Endothelial cell (in vitro differentiated cells): ENCODE measurements at regions not wholly inside any gene's neighbourhood (a gene's known extent, or its start where the extent isn't known, plus 50 kb on each side); places are given as distances from the start of the nearest gene placed in this dataset.
A peak's percentile ranks its signal among the peaks of the same experiment; 100 is the strongest.

Experiments
- DNase-seq: peaks from one replicate; pipeline ENCODE4 v3.0.0; 2021; ENCODE audit warnings: low spot score
- H3K27ac Mint-ChIP-seq: one replicate; pipeline ENCODE4 v1.8.0; 2021; ENCODE audit warnings: mixed read lengths, inconsistent platforms; ENCODE audit not compliant: unreplicated experiment
- H3K27me3 Mint-ChIP-seq: one replicate; pipeline ENCODE4 v1.8.0; 2021; ENCODE audit warnings: mild to moderate bottlenecking, moderate library complexity, mixed read lengths, inconsistent platforms; ENCODE audit not compliant: unreplicated experiment
- H3K36me3 Mint-ChIP-seq: one replicate; pipeline ENCODE4 v1.8.0; 2021; ENCODE audit warnings: mild to moderate bottlenecking, low read depth, mixed read lengths, inconsistent platforms; ENCODE audit not compliant: unreplicated experiment
- H3K4me1 Mint-ChIP-seq: one replicate; pipeline ENCODE4 v1.8.0; 2021; ENCODE audit warnings: mild to moderate bottlenecking, mixed read lengths, inconsistent platforms; ENCODE audit not compliant: unreplicated experiment
- H3K4me3 Mint-ChIP-seq: one replicate; pipeline ENCODE4 v1.8.0; 2021; ENCODE audit warnings: mild to moderate bottlenecking, mixed read lengths, inconsistent platforms; ENCODE audit not compliant: unreplicated experiment
- H3K9me3 Mint-ChIP-seq: one replicate; pipeline ENCODE4 v1.8.0; 2021; ENCODE audit warnings: mixed read lengths, inconsistent platforms; ENCODE audit not compliant: unreplicated experiment
- CTCF ChIP-seq: fragments of 200-600 bp; sonication (generic); IDR thresholded peaks from one replicate; pipeline ENCODE4 v1.5.0; 2021; ENCODE audit warnings: antibody characterized with exemption; ENCODE audit not compliant: unreplicated experiment

- no peaks in the 10 kb centered on the region for H3K36me3 Mint-ChIP-seq
- H3K4me1 Mint-ChIP-seq, result no peaks in the 10 kb centered on the region
- H3K27ac Mint-ChIP-seq, result no peak overlapping the region
- H3K9me3 Mint-ChIP-seq, result no peaks in the 10 kb centered on the region
- TF ChIP-seq CTCF, result no peak
- H3K4me3 Mint-ChIP-seq, result no peak overlapping the region
- DNase-seq, result no peak
- H3K27me3 Mint-ChIP-seq, result no peaks in the 10 kb centered on the region
These were observed 357.3 kb downstream of the DUSP6 start for GRCh38 chr12:88994971-88995370.

DNA sequence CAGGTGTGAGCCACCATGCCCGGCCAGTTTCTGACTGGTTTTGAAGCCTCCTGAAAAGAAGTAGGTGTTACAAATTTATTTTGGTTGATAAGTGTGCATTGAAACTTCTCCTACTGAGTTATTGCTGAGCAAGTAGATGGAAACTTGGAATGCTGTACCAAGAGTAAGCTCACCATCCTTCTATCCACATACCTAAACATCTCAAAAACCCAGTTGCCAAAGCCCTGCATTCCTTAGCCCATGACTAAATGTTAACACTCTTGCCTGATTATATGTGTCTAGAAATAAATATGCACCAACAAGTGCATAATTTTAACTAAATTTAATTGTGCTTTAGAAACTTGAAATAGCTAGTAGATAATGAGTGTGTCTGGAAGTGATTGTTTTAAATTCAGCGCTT, 357.8 kb downstream of the DUSP6 start:
- no peak overlapping the region for H3K4me3 Mint-ChIP-seq

GRCh38 chr12:88993651-88994050, 358.6 kb downstream of the DUSP6 start:
- Mint-ChIP-seq H3K4me3 (no peak overlapping the region), H3K27ac (no peak overlapping the region), H3K27me3 (no peaks in the 10 kb centered on the region), H3K4me1 (no peaks in the 10 kb centered on the region), H3K36me3 (no peaks in the 10 kb centered on the region), H3K9me3 (no peaks in the 10 kb centered on the region)
- no peak for DNase-seq
- TF ChIP-seq CTCF, result peak; percentile 66

More for the DNA sequence above, 357.8 kb downstream of the DUSP6 start:
- Mint-ChIP-seq H3K9me3 (no peaks in the 10 kb centered on the region), H3K27me3 (no peaks in the 10 kb centered on the region), H3K36me3 (no peaks in the 10 kb centered on the region), H3K4me1 (no peaks in the 10 kb centered on the region), H3K27ac (no peak overlapping the region)
- no peak for TF ChIP-seq CTCF
- no peak for DNase-seq

DNA sequence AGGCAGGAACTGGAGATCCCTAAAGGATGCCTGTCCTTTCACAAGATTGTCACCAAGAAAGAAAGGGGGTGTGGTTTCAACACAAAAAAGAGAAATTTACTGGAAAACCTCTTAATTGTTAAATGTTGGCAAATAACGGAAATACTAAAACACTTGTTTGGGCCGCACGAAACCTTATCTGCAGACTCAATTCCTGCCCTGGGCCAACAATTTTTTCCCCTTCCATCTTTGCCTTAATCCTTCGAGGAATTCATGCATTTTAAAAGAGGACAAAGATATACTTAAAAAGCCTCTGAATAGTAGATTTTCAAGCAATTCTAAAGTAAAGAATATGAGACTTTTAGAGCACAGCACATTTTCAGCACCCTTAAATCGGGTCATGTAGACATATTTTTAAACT, 366.2 kb downstream of the DUSP6 start:
- DNase-seq, result no peak
- Mint-ChIP-seq H3K4me3 (no peak overlapping the region), H3K4me1 (no peaks in the 10 kb centered on the region), H3K36me3 (no peaks in the 10 kb centered on the region), H3K27me3 (no peaks in the 10 kb centered on the region), H3K27ac (no peak overlapping the region), H3K9me3 (no peaks in the 10 kb centered on the region)
- TF ChIP-seq CTCF, result no peak

- Mint-ChIP-seq H3K9me3 (no peaks in the 10 kb centered on the region), H3K4me3 (no peak overlapping the region), H3K4me1 (no peaks in the 10 kb centered on the region), H3K27ac (no peak overlapping the region), H3K27me3 (no peaks in the 10 kb centered on the region), H3K36me3 (no peaks in the 10 kb centered on the region)
- no peak for TF ChIP-seq CTCF
- DNase-seq, result no peak
These were observed 366.7 kb downstream of the DUSP6 start for GRCh38 chr12:88985631-88986030.
